Lower lobe of right lung (tissue), 2 donors: ENCODE measurements at regions not wholly inside any gene's neighbourhood (a gene's known extent, or its start where the extent isn't known, plus 50 kb on each side); places are given as distances from the start of the nearest gene placed in this dataset.
A peak's percentile ranks its signal among the peaks of the same experiment; 100 is the strongest.

Experiments used
- ATAC-seq, 2 donors: fragments of 200-7000 bp; cut with Tn5 transposase; one replicate each; pipeline ENCODE4 v1.9.1; 2020 to 2022; ENCODE audit warnings: mild to moderate bottlenecking in 2 of 2, moderate library complexity in 2 of 2
- DNase-seq: peaks from one replicate; pipeline ENCODE4 v3.0.0-alpha.2; 2020
- H3K27ac ChIP-seq: fragments of 200-600 bp; one replicate; pipeline ENCODE4 v1.8.0; 2022
- H3K27me3 ChIP-seq: fragments of 200-600 bp; one replicate; pipeline ENCODE4 v1.8.0; 2022; ENCODE audit warnings: low read depth
- H3K36me3 ChIP-seq: fragments of 200-600 bp; one replicate; pipeline ENCODE4 v1.8.0; 2022; ENCODE audit warnings: mild to moderate bottlenecking
- H3K4me1 ChIP-seq: fragments of 200-600 bp; one replicate; pipeline ENCODE4 v1.8.0; 2022
- H3K4me3 ChIP-seq: fragments of 200-600 bp; one replicate; pipeline ENCODE4 v1.8.0; 2022; ENCODE audit warnings: mild to moderate bottlenecking
- H3K9me3 ChIP-seq: fragments of 200-600 bp; one replicate; pipeline ENCODE4 v1.8.0; 2022
- intact Hi-C: fragments of 100-400 bp; cut with DNase I; formaldehyde crosslinking; loops from one replicate; pipeline ENCODE4 v1.11.0; 2022
- TF ChIP-seq, protein P1 (sequence below): fragments of 200-600 bp; IDR thresholded peaks from one replicate; pipeline ENCODE4 v1.8.0; 2022; ENCODE audit warnings: antibody characterized with exemption, mild to moderate bottlenecking
- donor health status: DM: no; HTN: yes; CAD: no; lungs with severe emphysema.

DNA sequence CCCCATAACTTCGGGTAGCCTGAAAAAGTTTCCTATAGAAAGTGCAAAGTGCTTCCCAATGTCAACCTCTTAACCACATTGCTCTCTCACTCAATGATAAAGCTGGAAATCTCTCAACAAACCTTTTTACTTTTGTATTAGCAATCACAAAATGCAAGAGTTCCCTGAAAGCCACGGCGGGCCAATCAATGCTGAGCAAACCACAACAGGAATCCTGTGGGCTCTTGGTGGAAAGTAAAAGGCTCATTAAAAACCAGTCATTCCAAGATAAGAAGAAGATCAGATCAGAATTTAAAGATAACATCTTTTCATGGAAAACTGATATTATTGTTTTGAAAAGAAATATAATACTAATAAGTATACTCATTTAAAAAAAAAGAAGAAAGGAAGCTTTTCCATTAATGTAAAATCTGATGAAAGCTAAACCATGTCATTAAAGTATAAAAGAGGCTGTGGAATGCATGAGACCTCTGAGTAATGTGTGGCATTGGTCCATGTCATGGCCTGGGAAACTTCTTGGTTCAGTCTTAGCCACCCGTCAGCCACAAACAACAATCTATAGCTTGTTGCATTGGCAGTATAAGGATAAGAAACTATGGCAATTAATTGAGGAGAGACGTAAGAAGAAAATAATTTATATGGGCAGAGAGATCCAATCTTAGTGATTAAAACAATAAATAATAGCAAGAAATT is 1066.1 kb upstream of the SORCS1 start:
- no peak for ATAC-seq
- DNase-seq, result no peak
- Histone ChIP-seq H3K9me3 (no peaks in the 10 kb centered on the region), H3K4me1 (no peaks in the 10 kb centered on the region), H3K36me3 (no peaks in the 10 kb centered on the region), H3K4me3 (no peak overlapping the region), H3K27me3 (no peaks in the 10 kb centered on the region), H3K27ac (no peak overlapping the region)
- TF ChIP-seq, protein P1, sequence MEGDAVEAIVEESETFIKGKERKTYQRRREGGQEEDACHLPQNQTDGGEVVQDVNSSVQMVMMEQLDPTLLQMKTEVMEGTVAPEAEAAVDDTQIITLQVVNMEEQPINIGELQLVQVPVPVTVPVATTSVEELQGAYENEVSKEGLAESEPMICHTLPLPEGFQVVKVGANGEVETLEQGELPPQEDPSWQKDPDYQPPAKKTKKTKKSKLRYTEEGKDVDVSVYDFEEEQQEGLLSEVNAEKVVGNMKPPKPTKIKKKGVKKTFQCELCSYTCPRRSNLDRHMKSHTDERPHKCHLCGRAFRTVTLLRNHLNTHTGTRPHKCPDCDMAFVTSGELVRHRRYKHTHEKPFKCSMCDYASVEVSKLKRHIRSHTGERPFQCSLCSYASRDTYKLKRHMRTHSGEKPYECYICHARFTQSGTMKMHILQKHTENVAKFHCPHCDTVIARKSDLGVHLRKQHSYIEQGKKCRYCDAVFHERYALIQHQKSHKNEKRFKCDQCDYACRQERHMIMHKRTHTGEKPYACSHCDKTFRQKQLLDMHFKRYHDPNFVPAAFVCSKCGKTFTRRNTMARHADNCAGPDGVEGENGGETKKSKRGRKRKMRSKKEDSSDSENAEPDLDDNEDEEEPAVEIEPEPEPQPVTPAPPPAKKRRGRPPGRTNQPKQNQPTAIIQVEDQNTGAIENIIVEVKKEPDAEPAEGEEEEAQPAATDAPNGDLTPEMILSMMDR, result no peak
- intact Hi-C loops, result no loop called here

DNA sequence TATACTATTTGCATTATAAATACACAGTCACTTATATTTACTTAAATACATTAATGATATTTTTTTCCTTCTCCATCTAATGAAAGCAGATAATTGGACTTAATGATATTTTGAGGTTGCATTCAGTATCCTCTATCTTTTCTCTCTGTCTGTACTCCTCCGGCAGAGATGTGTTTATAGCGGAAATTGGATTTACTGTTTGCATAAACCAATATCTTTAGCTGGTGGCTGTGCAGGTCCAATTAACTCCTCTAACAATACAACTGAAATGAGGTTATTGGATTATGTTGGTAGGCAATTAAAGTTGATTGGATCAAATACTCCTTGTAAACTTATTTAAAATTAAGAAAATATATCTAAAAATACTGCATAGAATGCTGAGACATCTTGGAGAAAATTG is 1044.2 kb upstream of the SORCS1 start:
- Histone ChIP-seq H3K27me3 (no peaks in the 10 kb centered on the region), H3K9me3 (no peaks in the 10 kb centered on the region), H3K36me3 (no peaks in the 10 kb centered on the region), H3K4me3 (no peak overlapping the region), H3K4me1 (no peaks in the 10 kb centered on the region), H3K27ac (no peak overlapping the region)
- DNase-seq (no peak), ATAC-seq (no peak)
- intact Hi-C loops, result no loop called here
- TF ChIP-seq, protein P1, result no peak

DNA sequence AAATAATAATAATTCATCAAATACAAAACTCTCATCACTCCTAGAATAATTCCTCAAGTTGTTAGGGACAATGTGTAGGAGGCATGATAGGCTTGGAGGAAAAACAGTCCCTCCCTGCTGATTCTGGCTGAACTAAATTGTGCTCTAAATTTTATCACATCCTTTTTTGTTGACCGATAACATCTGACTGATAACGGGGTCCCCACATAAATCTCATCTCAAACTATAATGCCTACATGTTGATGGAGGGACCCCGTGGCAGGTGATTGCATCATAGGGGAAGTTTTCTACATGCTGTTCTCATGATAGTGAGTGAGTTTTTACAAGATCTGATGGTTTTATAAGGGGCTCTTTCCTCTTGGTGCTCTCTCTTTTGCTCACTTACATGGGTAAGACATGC is 1043.5 kb upstream of the SORCS1 start:
- DNase-seq, result no peak
- no peaks in the 10 kb centered on the region for H3K9me3 ChIP-seq
- no peaks in the 10 kb centered on the region for H3K36me3 ChIP-seq
- intact Hi-C loops, result no loop called here
- ATAC-seq, result no peak
- H3K4me1 ChIP-seq, result no peaks in the 10 kb centered on the region
- no peaks in the 10 kb centered on the region for H3K27me3 ChIP-seq
- H3K4me3 ChIP-seq, result no peak overlapping the region
- H3K27ac ChIP-seq, result no peak overlapping the region
- TF ChIP-seq, protein P1, result no peak

DNA sequence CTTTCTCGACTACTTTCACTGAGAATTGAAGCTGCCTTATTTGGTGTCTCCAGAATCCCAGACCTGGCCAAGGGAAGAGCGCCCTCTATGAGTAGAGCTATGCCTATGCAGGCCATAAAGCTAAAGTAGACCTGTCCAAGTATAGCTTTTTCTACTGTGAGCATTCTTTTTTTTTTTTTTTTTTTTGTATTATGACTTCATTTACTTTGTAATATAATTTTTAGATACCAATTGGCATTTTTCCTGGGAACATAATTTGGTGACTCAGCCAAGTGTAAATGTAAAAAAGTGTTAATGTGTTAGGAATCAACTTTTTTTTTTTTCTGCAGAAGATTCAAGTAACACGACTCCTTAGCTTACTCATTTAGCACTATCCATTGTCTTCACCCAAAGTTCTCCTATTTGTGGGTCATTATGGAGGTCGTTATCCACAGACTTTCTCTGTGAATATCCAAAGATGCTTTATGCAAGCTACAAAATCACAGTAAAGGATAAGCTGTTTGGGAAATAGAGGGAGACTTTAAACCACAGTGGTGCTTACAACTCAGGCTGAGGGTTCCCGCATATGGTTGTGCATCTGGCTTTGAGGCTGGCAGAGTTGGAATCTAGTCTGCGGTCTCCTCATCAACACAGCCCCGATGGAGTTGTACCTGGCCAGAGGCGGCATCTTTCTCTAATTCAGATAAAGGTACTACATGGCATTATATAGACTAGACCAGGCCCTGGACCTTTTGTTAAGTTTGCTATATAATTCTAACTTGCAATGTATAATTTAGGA is 1040.2 kb upstream of the SORCS1 start:
- no peaks in the 10 kb centered on the region for H3K9me3 ChIP-seq
- no peaks in the 10 kb centered on the region for H3K27me3 ChIP-seq
- TF ChIP-seq, protein P1, result peak; percentile 46
- intact Hi-C loops, result no loop called here
- ATAC-seq (peak; percentile 60 to 76), DNase-seq (no peak)
- no peak overlapping the region for H3K27ac ChIP-seq
- no peaks in the 10 kb centered on the region for H3K36me3 ChIP-seq
- no peaks in the 10 kb centered on the region for H3K4me1 ChIP-seq
- no peak overlapping the region for H3K4me3 ChIP-seq

DNA sequence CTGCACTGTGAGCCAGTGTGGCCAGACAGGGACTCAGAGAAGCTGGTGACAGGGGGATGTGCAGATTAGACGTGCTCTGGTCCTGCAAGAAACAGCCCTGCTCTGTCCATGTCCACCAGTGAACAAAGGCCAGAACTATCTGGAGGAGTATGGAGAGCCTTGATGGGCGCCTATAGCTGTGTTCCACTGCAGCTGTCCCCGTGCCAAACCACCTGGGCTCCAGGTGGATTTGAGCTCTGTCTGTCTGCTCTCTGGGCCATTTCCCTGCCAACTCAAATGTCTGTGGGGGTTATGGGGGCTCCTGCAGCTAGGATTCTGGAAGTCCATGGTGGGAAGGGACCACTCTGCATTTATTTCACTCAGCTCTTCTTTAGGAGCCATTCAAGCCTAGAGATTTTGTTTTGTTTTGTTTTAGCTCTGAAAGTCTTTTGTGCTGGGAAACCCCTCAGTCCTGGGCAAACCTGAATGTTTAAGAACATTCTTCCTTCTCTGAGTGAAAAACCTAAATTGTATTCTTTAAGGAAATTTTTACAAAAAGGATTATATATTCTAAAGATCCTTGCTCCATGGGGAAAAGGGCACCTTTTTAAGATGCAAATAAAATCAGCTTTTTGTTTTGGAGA is 1039.5 kb upstream of the SORCS1 start:
- Histone ChIP-seq H3K4me1 (no peaks in the 10 kb centered on the region), H3K27me3 (no peaks in the 10 kb centered on the region), H3K4me3 (no peak overlapping the region), H3K9me3 (no peaks in the 10 kb centered on the region), H3K36me3 (no peaks in the 10 kb centered on the region), H3K27ac (no peak overlapping the region)
- TF ChIP-seq, protein P1, result no peak
- intact Hi-C loops, result no loop called here
- no peak for ATAC-seq
- no peak for DNase-seq
